ENCODE measurements at regions not wholly inside any gene's neighbourhood (a gene's known extent, or its start where the extent isn't known, plus 50 kb on each side); places are given as distances from the start of the nearest gene placed in this dataset.

GRCh38 chr14:23899788-23900187, 53.8 kb upstream of the DHRS4 start:
- H3K36me3 ChIP-seq (ENCODE audit: low read depth, low read length) = no peaks in the 10 kb centered on the region
- DNase-seq = no peak
- no peak for ATAC-seq
- H3K27ac ChIP-seq (ENCODE audit: low read length) = no peak overlapping the region
- H3F3A ChIP-seq (ENCODE audit: low read length, unreplicated experiment) = no peaks in the 10 kb centered on the region
- TF ChIP-seq CTCF (conservative IDR thresholded peaks at IDR 0.05; ENCODE audit: low read depth, low read length) = no peak
- no peak for TF ChIP-seq EZH2phosphoT487 (IDR thresholded peaks at IDR 0.05; ENCODE audit: borderline replicate concordance, low read length)
- TF ChIP-seq EZH2 (IDR thresholded peaks at IDR 0.05; ENCODE audit: low read length, unreplicated experiment) = no peak
- H3K4me3 ChIP-seq (ENCODE audit: low read length) = no peak overlapping the region
- ChIA-PET POLR2A (ENCODE audit: unreplicated experiment) (interaction anchor here (0.6 kb wide), 1 partner anchor 31 kb away, joined by 4 read pairs; no protein-coding TSS in a partner anchor), CTCF (no interaction called here)
- no peak overlapping the region for H2AFZ ChIP-seq (ENCODE audit: low read length)
- H3K9me3 ChIP-seq (ENCODE audit: low read length) = no peaks in the 10 kb centered on the region
- no peaks in the 10 kb centered on the region for H3K4me1 ChIP-seq (ENCODE audit: insufficient read depth, low read length)
- no peak overlapping the region for H3K9ac ChIP-seq (ENCODE audit: low read length)
- H3K4me2 ChIP-seq (ENCODE audit: low read length) = no peak overlapping the region
- no TSS peak for BruUV-seq (replicated peaks)
- intact Hi-C loops (cut with micrococcal nuclease) = no loop called here
- no peaks in the 10 kb centered on the region for H4K20me1 ChIP-seq (ENCODE audit: low read length)
- H3K27me3 ChIP-seq (ENCODE audit: low read length) = peaks cover 31% of the 10 kb centered on the region
- no peaks in the 10 kb centered on the region for H3K79me2 ChIP-seq (ENCODE audit: low read length)
- H3K9me2 ChIP-seq (replicated peaks; ENCODE audit: low read length) = no peaks in the 10 kb centered on the region

- Histone ChIP-seq H3K4me1 (ENCODE audit: insufficient read depth, low read length) (no peaks in the 10 kb centered on the region), H3K4me3 (ENCODE audit: low read length) (no peak overlapping the region), H3K9me2 (replicated peaks; ENCODE audit: low read length) (no peaks in the 10 kb centered on the region), H2AFZ (ENCODE audit: low read length) (no peak overlapping the region), H3K9ac (ENCODE audit: low read length) (no peak overlapping the region), H3K27me3 (ENCODE audit: low read length) (peaks cover 39% of the 10 kb centered on the region), H3F3A (ENCODE audit: low read length, unreplicated experiment) (no peaks in the 10 kb centered on the region), H4K20me1 (ENCODE audit: low read length) (no peaks in the 10 kb centered on the region), H3K4me2 (ENCODE audit: low read length) (no peak overlapping the region), H3K79me2 (ENCODE audit: low read length) (no peaks in the 10 kb centered on the region), H3K36me3 (ENCODE audit: low read depth, low read length) (no peaks in the 10 kb centered on the region), H3K27ac (ENCODE audit: low read length) (no peak overlapping the region), H3K9me3 (ENCODE audit: low read length) (no peaks in the 10 kb centered on the region)
- no peak for ATAC-seq
- ChIA-PET POLR2A (ENCODE audit: unreplicated experiment) (no interaction called here), CTCF (no interaction called here)
- BruUV-seq (replicated peaks) = no TSS peak
- intact Hi-C loops (cut with micrococcal nuclease) = no loop called here
- DNase-seq = no peak
- TF ChIP-seq EZH2phosphoT487 (IDR thresholded peaks at IDR 0.05; ENCODE audit: borderline replicate concordance, low read length) = no peak
- no peak for TF ChIP-seq CTCF (conservative IDR thresholded peaks at IDR 0.05; ENCODE audit: low read depth, low read length)
- no peak for TF ChIP-seq EZH2 (IDR thresholded peaks at IDR 0.05; ENCODE audit: low read length, unreplicated experiment)
Observed at GRCh38 chr14:23903442-23903841, 50.1 kb upstream of the DHRS4 start.

All from PC-3 (cell line).